DND-41 (cell line): ENCODE measurements at regions not wholly inside any gene's neighbourhood (a gene's known extent, or its start where the extent isn't known, plus 50 kb on each side); places are given as distances from the start of the nearest gene placed in this dataset.

Experiments used
- ATAC-seq: fragments of 200-7000 bp; cut with Tn5 transposase; 3 replicates; pipeline ENCODE4 v1.9.1; 2021; ENCODE audit warnings: low read depth; ENCODE audit not compliant: insufficient read depth
- DNase-seq: peaks from one replicate; pipeline ENCODE4 v3.0.0-alpha.2; 2020
- H2AFZ ChIP-seq: 2 replicates; pipeline ENCODE4 v1.6.0; 2012; ENCODE audit warnings: low read depth, low read length
- H3K27ac ChIP-seq: 2 replicates; pipeline ENCODE4 v1.5.1; 2012; ENCODE audit warnings: low read length, inconsistent platforms
- H3K27me3 ChIP-seq: fragments of 200-600 bp; sonication (generic); 2 replicates; pipeline ENCODE4 v1.6.0; 2012; ENCODE audit warnings: low read length, mild to moderate bottlenecking, inconsistent platforms; ENCODE audit not compliant: insufficient read depth, poor library complexity
- H3K36me3 ChIP-seq: 2 replicates; pipeline ENCODE4 v1.5.1; 2012; ENCODE audit warnings: low read length, inconsistent platforms; ENCODE audit not compliant: insufficient read depth
- H3K4me1 ChIP-seq: 2 replicates; pipeline ENCODE4 v1.5.1; 2012; ENCODE audit warnings: mild to moderate bottlenecking, low read length; ENCODE audit not compliant: insufficient read depth
- H3K4me2 ChIP-seq: 2 replicates; pipeline ENCODE4 v1.6.0; 2012; ENCODE audit warnings: mild to moderate bottlenecking, moderate library complexity, low read length, inconsistent platforms; ENCODE audit not compliant: insufficient read depth
- H3K4me3 ChIP-seq, 2 experiments: fragments of 200-600 bp in 1 of 2; shearing (Covaris generic) in 1 of 2; 2 replicates each; pipeline ENCODE4 v1.5.1; 2012 to 2016; ENCODE audit warnings: inconsistent platforms in 2 of 2, low read length in 2 of 2, mild to moderate bottlenecking in 2 of 2, low read depth in 1 of 2, moderate library complexity in 1 of 2
- H3K79me2 ChIP-seq: 2 replicates; pipeline ENCODE4 v1.6.0; 2012; ENCODE audit warnings: low read length, inconsistent platforms; ENCODE audit not compliant: insufficient read depth
- H3K9ac ChIP-seq: 2 replicates; pipeline ENCODE4 v1.6.0; 2012; ENCODE audit warnings: low read depth, mild to moderate bottlenecking, inconsistent platforms, low read length, moderate library complexity
- H3K9me3 ChIP-seq: 2 replicates; pipeline ENCODE4 v1.5.1; 2012; ENCODE audit warnings: low read length, moderate library complexity, mild to moderate bottlenecking, inconsistent platforms; ENCODE audit not compliant: insufficient read depth, severe bottlenecking
- H4K20me1 ChIP-seq: 2 replicates; pipeline ENCODE4 v1.6.0; 2012; ENCODE audit warnings: low read length; ENCODE audit not compliant: insufficient read depth
- EZH2 ChIP-seq: IDR thresholded peaks from 3 replicates; pipeline ENCODE4 v1.6.1; 2012; ENCODE audit warnings: borderline replicate concordance, low read depth, mild to moderate bottlenecking, moderate library complexity, low read length, inconsistent platforms; ENCODE audit not compliant: severe bottlenecking
- TF ChIP-seq, protein P1 (sequence below): IDR thresholded peaks from 2 replicates; pipeline ENCODE4 v1.5.1; 2012; ENCODE audit warnings: borderline replicate concordance, low read length, moderate library complexity, mild to moderate bottlenecking; ENCODE audit not compliant: poor library complexity, severe bottlenecking; ENCODE audit errors: extremely low read depth

DNA sequence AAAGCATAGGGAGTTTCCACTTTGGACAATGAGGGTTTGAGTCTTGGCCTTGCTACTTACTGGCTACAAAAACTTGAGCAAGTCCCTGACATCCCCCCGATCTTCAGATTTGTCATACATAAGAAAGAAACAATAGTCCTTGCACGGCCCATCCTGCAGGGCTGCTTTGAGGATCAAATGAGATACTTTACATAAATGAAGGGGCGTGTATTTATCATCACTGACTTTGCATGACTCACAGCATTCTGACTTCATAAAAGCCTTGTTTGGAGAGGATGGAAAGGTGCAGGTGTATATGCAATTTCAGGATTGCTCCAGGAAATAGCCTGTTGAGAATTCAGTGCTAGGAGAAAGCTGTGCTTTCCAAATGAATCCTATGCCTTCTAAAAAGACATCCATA is 465.0 kb upstream of the MAF start:
- Histone ChIP-seq H3K27ac (no peak overlapping the region), H3K27me3 (no peaks in the 10 kb centered on the region), H3K4me3 (no peak overlapping the region), H4K20me1 (no peaks in the 10 kb centered on the region), H3K4me2 (no peak overlapping the region), H3K9ac (no peak overlapping the region), H3K79me2 (no peaks in the 10 kb centered on the region), H3K9me3 (no peaks in the 10 kb centered on the region), H3K4me1 (no peaks in the 10 kb centered on the region), H2AFZ (no peak overlapping the region), H3K36me3 (no peaks in the 10 kb centered on the region)
- DNase-seq = no peak
- ATAC-seq = no peak
- TF ChIP-seq EZH2 = no peak
- TF ChIP-seq, protein P1, sequence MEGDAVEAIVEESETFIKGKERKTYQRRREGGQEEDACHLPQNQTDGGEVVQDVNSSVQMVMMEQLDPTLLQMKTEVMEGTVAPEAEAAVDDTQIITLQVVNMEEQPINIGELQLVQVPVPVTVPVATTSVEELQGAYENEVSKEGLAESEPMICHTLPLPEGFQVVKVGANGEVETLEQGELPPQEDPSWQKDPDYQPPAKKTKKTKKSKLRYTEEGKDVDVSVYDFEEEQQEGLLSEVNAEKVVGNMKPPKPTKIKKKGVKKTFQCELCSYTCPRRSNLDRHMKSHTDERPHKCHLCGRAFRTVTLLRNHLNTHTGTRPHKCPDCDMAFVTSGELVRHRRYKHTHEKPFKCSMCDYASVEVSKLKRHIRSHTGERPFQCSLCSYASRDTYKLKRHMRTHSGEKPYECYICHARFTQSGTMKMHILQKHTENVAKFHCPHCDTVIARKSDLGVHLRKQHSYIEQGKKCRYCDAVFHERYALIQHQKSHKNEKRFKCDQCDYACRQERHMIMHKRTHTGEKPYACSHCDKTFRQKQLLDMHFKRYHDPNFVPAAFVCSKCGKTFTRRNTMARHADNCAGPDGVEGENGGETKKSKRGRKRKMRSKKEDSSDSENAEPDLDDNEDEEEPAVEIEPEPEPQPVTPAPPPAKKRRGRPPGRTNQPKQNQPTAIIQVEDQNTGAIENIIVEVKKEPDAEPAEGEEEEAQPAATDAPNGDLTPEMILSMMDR = no peak

DNA sequence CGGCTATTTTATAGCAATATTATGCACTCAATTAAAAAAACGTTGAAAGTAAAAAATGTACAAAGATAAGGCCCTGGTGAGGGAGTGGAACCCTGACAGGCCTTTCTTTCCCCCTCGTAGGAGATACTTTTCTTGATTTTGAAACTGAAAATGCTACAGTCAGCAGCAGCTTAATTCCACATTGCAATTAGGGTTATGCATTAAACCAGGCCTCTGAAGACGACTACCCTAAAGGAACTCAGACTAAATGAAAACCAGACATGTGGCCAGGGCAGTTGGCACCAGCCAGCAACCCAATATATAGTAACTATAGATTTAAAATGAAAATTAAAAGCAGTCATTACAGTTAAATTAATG is 463.2 kb upstream of the MAF start:
- H3K27ac ChIP-seq = no peak overlapping the region
- no peak for ATAC-seq
- H3K79me2 ChIP-seq = no peaks in the 10 kb centered on the region
- H3K9me3 ChIP-seq = no peaks in the 10 kb centered on the region
- H4K20me1 ChIP-seq = no peaks in the 10 kb centered on the region
- no peaks in the 10 kb centered on the region for H3K36me3 ChIP-seq
- no peaks in the 10 kb centered on the region for H3K4me1 ChIP-seq
- no peaks in the 10 kb centered on the region for H3K27me3 ChIP-seq
- H2AFZ ChIP-seq = no peak overlapping the region
- H3K4me3 ChIP-seq = no peak overlapping the region
- H3K4me2 ChIP-seq = no peak overlapping the region
- DNase-seq = no peak
- no peak overlapping the region for H3K9ac ChIP-seq
- no peak for TF ChIP-seq EZH2
- TF ChIP-seq, protein P1 = no peak

DNA sequence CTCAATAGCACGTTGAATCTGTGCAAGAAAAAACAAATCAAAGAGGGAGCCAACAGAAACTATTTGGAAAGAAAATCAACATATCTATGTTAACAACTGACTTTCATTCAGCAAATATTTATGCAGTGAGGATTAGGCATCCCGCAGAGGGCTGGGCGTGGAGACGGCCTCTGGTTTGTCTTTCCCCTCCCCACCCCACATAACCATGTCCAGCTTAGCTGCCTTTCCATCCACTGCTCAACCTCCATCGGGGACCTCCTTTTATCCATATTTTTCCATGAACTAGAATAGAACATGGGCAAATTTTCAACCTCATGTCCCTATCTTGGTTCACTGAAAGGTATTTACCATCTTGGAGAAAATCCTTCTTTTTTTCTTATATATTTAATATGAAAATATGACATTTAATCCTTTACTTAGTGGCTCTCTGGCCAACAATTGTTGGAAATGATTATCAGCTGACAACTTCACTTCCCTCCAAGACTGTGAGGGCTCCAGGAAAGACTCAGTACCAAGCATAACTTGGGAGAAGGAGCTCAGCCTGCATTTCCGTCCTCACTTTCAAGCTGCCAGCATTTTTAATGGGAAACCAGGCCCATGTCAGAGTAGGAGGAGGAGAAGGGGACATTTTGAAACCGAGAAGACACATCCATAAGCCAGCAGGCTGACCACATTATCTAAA is 462.6 kb upstream of the MAF start:
- ATAC-seq (no peak), DNase-seq (no peak)
- no peaks in the 10 kb centered on the region for H3K79me2 ChIP-seq
- H2AFZ ChIP-seq = no peak overlapping the region
- TF ChIP-seq, protein P1 = no peak
- no peak for TF ChIP-seq EZH2
- H3K4me3 ChIP-seq = no peak overlapping the region
- H3K9ac ChIP-seq = no peak overlapping the region
- no peaks in the 10 kb centered on the region for H3K4me1 ChIP-seq
- no peaks in the 10 kb centered on the region for H4K20me1 ChIP-seq
- no peak overlapping the region for H3K4me2 ChIP-seq
- no peaks in the 10 kb centered on the region for H3K27me3 ChIP-seq
- H3K27ac ChIP-seq = no peak overlapping the region
- H3K9me3 ChIP-seq = no peaks in the 10 kb centered on the region
- H3K36me3 ChIP-seq = no peaks in the 10 kb centered on the region
